Prostate gland (tissue), 2 donors: ENCODE measurements at regions not wholly inside any gene's neighbourhood (a gene's known extent, or its start where the extent isn't known, plus 50 kb on each side); places are given as distances from the start of the nearest gene placed in this dataset.

Source experiments
- DNase-seq: peaks from one replicate; pipeline ENCODE4 v3.0.0-alpha.2; 2019; ENCODE audit warnings: low spot score
- H3K27ac ChIP-seq, 2 donors: fragments of 200-600 bp; sonication (generic); 2 replicates each; pipeline ENCODE4 v1.5.1; 2017 to 2019
- H3K27me3 ChIP-seq: fragments of 200-600 bp; sonication (generic); replicated peaks from 2 replicates; pipeline ENCODE4 v1.5.1; 2019; ENCODE audit not compliant: insufficient read depth
- H3K36me3 ChIP-seq, 2 donors: fragments of 200-600 bp; sonication (generic); 1 replicate in 1 of 2; 2 replicates in 1 of 2; pipeline versions ENCODE4 v1.5.1 to v1.8.1; 2017 to 2019
- H3K4me1 ChIP-seq: fragments of 200-600 bp; sonication (generic); replicated peaks from 2 replicates; pipeline ENCODE4 v1.5.1; 2019
- H3K4me3 ChIP-seq, 2 donors: fragments of 200-600 bp; sonication (generic); 2 replicates each; pipeline ENCODE4 v1.5.1; 2017 to 2019
- H3K9me3 ChIP-seq: fragments of 200-600 bp; sonication (generic); 2 replicates; pipeline ENCODE4 v1.5.1; 2017
- POLR2A ChIP-seq: fragments of 450-650 bp; IDR thresholded peaks from one replicate; pipeline ENCODE4 v1.6.1; 2016; ENCODE audit warnings: antibody characterized with exemption, mild to moderate bottlenecking
- POLR2AphosphoS5 ChIP-seq: sonication (generic); formaldehyde crosslinking; IDR thresholded peaks from one replicate; pipeline ENCODE4 v1.6.1; 2017; ENCODE audit warnings: antibody characterized with exemption
- WGBS: methylation state at CpG from one replicate; pipeline ENCODE4 v1.1.5; 2018; 5-methylcytosine and 5-hydroxymethylcytosine counted together
- intact Hi-C: fragments of 100-400 bp; cut with DNase I; formaldehyde crosslinking; loops from one replicate; pipeline ENCODE4 v1.14.2; 2022
- TF ChIP-seq, protein P1 (sequence below), 4 experiments: fragments of 200-600 bp in 2 of 4; fragments of 450-650 bp in 2 of 4; sonication (generic) in 2 of 4; IDR thresholded peaks; 1 replicate in 3 of 4; 2 replicates in 1 of 4; pipeline ENCODE4 v1.5.1; 2016 to 2019; ENCODE audit warnings: antibody characterized with exemption in 4 of 4, mild to moderate bottlenecking in 2 of 4, moderate library complexity in 2 of 4

DNA sequence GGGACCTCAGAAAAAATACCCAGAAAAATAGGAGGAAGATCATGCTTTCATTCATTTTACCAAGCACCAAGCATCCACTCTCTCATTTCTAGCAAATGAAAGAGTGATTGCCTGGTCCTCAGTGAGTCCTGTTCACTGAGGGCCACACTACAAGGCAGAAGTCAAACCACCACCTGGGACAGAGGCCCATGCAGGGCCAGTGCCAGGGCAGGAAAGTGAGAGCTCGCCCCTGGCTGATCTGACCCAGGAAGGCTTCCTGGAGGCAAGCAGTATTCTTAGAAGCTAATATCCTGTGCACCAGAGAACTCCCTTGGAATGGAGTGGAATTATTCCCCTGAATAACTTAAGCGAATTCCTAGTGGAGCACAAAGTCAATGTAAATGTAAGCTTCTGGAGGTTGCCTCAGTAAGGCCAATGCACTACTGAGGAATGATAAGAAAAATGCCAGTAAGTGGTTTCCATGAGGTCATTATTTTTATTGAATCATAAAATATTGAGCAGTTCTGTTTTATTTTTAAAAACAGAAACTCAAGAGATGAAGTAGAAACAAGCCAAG is 191.6 kb upstream of the ID2 start:
- no peak overlapping the region for H3K27ac ChIP-seq
- H3K27me3 ChIP-seq: no peaks in the 10 kb centered on the region
- H3K4me1 ChIP-seq: peaks cover 14% of the 10 kb centered on the region
- WGBS: 96% methylated on average over 2 of the region's 2 CpGs
- H3K36me3 ChIP-seq: no peaks in the 10 kb centered on the region
- TF ChIP-seq, protein P1, sequence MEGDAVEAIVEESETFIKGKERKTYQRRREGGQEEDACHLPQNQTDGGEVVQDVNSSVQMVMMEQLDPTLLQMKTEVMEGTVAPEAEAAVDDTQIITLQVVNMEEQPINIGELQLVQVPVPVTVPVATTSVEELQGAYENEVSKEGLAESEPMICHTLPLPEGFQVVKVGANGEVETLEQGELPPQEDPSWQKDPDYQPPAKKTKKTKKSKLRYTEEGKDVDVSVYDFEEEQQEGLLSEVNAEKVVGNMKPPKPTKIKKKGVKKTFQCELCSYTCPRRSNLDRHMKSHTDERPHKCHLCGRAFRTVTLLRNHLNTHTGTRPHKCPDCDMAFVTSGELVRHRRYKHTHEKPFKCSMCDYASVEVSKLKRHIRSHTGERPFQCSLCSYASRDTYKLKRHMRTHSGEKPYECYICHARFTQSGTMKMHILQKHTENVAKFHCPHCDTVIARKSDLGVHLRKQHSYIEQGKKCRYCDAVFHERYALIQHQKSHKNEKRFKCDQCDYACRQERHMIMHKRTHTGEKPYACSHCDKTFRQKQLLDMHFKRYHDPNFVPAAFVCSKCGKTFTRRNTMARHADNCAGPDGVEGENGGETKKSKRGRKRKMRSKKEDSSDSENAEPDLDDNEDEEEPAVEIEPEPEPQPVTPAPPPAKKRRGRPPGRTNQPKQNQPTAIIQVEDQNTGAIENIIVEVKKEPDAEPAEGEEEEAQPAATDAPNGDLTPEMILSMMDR (IDR thresholded peaks at IDR 0.05): no peak
- TF ChIP-seq POLR2A (no peak), POLR2AphosphoS5 (no peak)
- no peak overlapping the region for H3K4me3 ChIP-seq
- H3K9me3 ChIP-seq: no peaks in the 10 kb centered on the region
- intact Hi-C loops: no loop called here
- no peak for DNase-seq

DNA sequence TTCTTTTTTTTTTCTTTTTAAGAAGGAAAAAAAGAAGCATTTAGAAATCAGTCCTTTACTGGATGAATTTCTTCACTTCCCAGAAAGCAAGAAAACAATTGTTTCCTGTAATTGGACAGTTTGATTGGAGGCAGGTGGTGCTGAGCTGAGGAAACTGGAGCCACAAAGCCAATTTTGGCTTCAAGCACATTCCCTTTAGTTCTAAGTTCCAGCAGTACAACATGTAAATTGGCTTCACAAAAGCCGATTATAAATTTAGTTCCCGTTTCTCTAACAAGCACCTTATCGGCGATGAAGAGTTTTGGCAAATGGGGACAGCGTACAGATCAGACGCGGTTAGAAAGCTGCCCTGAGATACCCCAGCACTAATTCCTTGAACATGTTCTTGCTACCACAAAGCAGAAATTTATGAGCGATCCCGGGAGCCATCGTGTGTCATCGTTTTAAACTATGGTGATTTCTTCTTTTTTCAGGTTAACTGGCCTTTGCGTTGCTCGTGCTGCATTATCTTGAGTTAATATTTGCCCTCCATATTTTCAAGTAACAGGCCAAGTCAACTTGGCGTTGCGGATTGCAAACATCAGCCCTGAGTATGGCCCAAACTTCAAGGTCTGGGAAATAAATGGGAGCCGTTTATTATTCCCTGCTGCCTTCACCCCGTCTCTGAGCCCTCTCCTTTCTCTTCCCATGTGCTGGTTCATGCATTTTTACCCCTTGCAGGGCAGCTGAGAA is 190.4 kb upstream of the ID2 start:
- Histone ChIP-seq H3K4me1 (peaks cover 14% of the 10 kb centered on the region), H3K36me3 (no peaks in the 10 kb centered on the region), H3K9me3 (no peaks in the 10 kb centered on the region), H3K27me3 (no peaks in the 10 kb centered on the region), H3K27ac (no peak overlapping the region), H3K4me3 (no peak overlapping the region)
- TF ChIP-seq POLR2A (no peak), POLR2AphosphoS5 (no peak)
- TF ChIP-seq, protein P1 (IDR thresholded peaks at IDR 0.05): no peak
- intact Hi-C loops: no loop called here
- no peak for DNase-seq
- 26% methylated on average over 17 of the region's 17 CpGs for WGBS

DNA sequence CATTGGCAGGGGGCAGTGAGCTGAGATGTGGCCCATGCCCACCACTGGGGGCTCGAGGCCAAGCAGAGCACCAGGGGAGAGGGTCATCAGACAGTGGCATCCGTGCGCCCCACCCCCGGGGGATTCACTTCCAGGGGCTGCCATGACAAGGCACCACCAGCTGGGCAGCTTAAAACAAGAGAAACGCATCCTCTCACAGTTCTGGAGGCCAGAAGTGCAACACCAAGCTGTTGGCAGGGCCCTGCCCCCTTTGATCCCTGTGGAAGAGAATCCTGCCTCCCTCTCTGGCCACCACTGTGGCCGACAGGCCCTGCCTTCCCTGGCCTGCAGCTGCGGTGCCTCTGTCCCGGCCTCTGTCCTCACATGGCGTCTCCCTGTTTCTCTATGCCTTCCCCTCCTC is 187.7 kb upstream of the ID2 start:
- H3K27me3 ChIP-seq: no peaks in the 10 kb centered on the region
- TF ChIP-seq POLR2AphosphoS5 (no peak), POLR2A (no peak)
- TF ChIP-seq, protein P1 (IDR thresholded peaks at IDR 0.05): no peak
- intact Hi-C loops: no loop called here
- H3K9me3 ChIP-seq: no peaks in the 10 kb centered on the region
- H3K4me1 ChIP-seq: peaks cover 14% of the 10 kb centered on the region
- H3K4me3 ChIP-seq: no peak overlapping the region
- H3K36me3 ChIP-seq: no peaks in the 10 kb centered on the region
- WGBS: 91% methylated on average over 9 of the region's 9 CpGs
- peak overlapping the region in 1 of 2 donors; percentile 65 for H3K27ac ChIP-seq
- DNase-seq: no peak

DNA sequence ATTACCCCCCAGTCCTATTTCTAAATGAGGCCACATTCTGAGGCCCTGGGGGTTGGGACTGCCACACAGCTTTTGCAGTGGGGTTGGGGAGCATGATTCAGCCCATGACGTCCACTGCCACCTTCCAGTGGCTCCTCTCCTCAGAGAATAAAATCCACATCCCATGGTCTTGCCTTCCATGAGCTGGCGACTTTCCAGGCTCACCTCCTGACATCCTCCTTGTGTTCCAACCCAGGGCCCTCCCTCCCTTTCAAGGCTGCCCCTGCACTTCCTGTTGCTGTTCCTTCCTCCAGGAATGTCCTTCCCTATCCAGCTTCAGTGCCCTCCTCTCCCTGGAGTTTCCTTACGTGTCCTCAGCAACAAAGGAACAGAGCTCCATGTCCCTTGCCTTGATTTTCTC is 187.3 kb upstream of the ID2 start:
- TF ChIP-seq POLR2AphosphoS5 (no peak), POLR2A (no peak)
- TF ChIP-seq, protein P1 (IDR thresholded peaks at IDR 0.05): no peak
- Histone ChIP-seq H3K9me3 (no peaks in the 10 kb centered on the region), H3K4me1 (peaks cover 15% of the 10 kb centered on the region), H3K4me3 (no peak overlapping the region), H3K27me3 (no peaks in the 10 kb centered on the region), H3K27ac (peak overlapping the region in 1 of 2 donors; percentile 65), H3K36me3 (no peaks in the 10 kb centered on the region)
- 97% methylated on average over 3 of the region's 3 CpGs for WGBS
- intact Hi-C loops: no loop called here
- no peak for DNase-seq
